Mucosa of descending colon (tissue), 3 donors: ENCODE measurements at regions not wholly inside any gene's neighbourhood (a gene's known extent, or its start where the extent isn't known, plus 50 kb on each side); places are given as distances from the start of the nearest gene placed in this dataset.
A peak's percentile ranks its signal among the peaks of the same experiment; 100 is the strongest.

Experiments used
- ATAC-seq: fragments of 200-7000 bp; cut with Tn5 transposase; one replicate; pipeline ENCODE4 v1.9.1; 2020; ENCODE audit warnings: mild to moderate bottlenecking, moderate library complexity
- DNase-seq, 3 donors: peaks; one replicate each; pipeline ENCODE4 v3.0.0-alpha.2; 2020
- H3K36me3 ChIP-seq: fragments of 200-600 bp; one replicate; pipeline ENCODE4 v1.8.0; 2021; ENCODE audit warnings: low read depth, mild to moderate bottlenecking
- H3K4me1 ChIP-seq: fragments of 200-600 bp; one replicate; pipeline ENCODE4 v1.8.0; 2021; ENCODE audit warnings: low read depth, mild to moderate bottlenecking
- H3K4me3 ChIP-seq: fragments of 200-600 bp; one replicate; pipeline ENCODE4 v1.8.0; 2021; ENCODE audit warnings: mild to moderate bottlenecking
- H3K9me3 ChIP-seq: fragments of 200-600 bp; one replicate; pipeline ENCODE4 v1.8.0; 2021; ENCODE audit warnings: mild to moderate bottlenecking
- CTCF ChIP-seq: fragments of 200-600 bp; IDR thresholded peaks from one replicate; pipeline ENCODE4 v1.8.0; 2022; ENCODE audit warnings: antibody characterized with exemption, mild to moderate bottlenecking
- intact Hi-C, 2 donors: fragments of 100-400 bp; cut with DNase I in 1 of 2; cut with micrococcal nuclease in 1 of 2; formaldehyde crosslinking; loops; one replicate each; pipeline versions ENCODE4 v1.11.0 to v1.11.1; 2022; cut with DNase I, micrococcal nuclease
- donor health status: DM: no; HTN: no; CAD: no; lungs with moderate emphysema.
- donor health status: DM: no; HTN: no; CAD: no.
- donor health status: DM: no; HTN: yes; CAD: no.

GRCh38 chr14:71372411-71372838, 465.2 kb downstream of the PCNX1 start:
- Histone ChIP-seq H3K4me3 (no peak overlapping the region), H3K9me3 (no peaks in the 10 kb centered on the region), H3K4me1 (peaks cover 17% of the 10 kb centered on the region), H3K36me3 (no peaks in the 10 kb centered on the region)
- intact Hi-C loops: no loop called here
- TF ChIP-seq CTCF: no peak
- ATAC-seq (peak; percentile 86), DNase-seq (no peak)

GRCh38 chr14:71373773-71374172, 466.5 kb downstream of the PCNX1 start:
- TF ChIP-seq CTCF: no peak
- intact Hi-C loops: no loop called here
- peaks cover 17% of the 10 kb centered on the region for H3K4me1 ChIP-seq

GRCh38 chr14:71374989-71375388, 467.7 kb downstream of the PCNX1 start:
- H3K4me1 ChIP-seq: peaks cover 17% of the 10 kb centered on the region
- H3K4me3 ChIP-seq: no peak overlapping the region
- intact Hi-C loops: no loop called here
- ATAC-seq: no peak
- H3K9me3 ChIP-seq: no peaks in the 10 kb centered on the region
- DNase-seq: no peak
- TF ChIP-seq CTCF: no peak
- no peaks in the 10 kb centered on the region for H3K36me3 ChIP-seq

More at GRCh38 chr14:71373773-71374172, 466.5 kb downstream of the PCNX1 start:
- Histone ChIP-seq H3K4me3 (no peak overlapping the region), H3K36me3 (no peaks in the 10 kb centered on the region), H3K9me3 (no peaks in the 10 kb centered on the region)
- no peak for ATAC-seq
- DNase-seq: no peak

- ATAC-seq (no peak), DNase-seq (no peak)
- H3K4me3 ChIP-seq: no peak overlapping the region
- no peaks in the 10 kb centered on the region for H3K36me3 ChIP-seq
- no peaks in the 10 kb centered on the region for H3K9me3 ChIP-seq
- H3K4me1 ChIP-seq: peaks cover 9% of the 10 kb centered on the region
- intact Hi-C loops: no loop called here
- no peak for TF ChIP-seq CTCF
Measured at GRCh38 chr14:71377099-71377498, 469.8 kb downstream of the PCNX1 start.

GRCh38 chr14:71380271-71380670, 473.0 kb downstream of the PCNX1 start:
- DNase-seq (no peak), ATAC-seq (no peak)
- Histone ChIP-seq H3K9me3 (no peaks in the 10 kb centered on the region), H3K36me3 (no peaks in the 10 kb centered on the region), H3K4me1 (peaks cover 14% of the 10 kb centered on the region), H3K4me3 (no peak overlapping the region)
- intact Hi-C loops: no loop called here
- TF ChIP-seq CTCF: no peak

GRCh38 chr14:71381814-71382213, 474.6 kb downstream of the PCNX1 start:
- no peak for TF ChIP-seq CTCF
- no peaks in the 10 kb centered on the region for H3K36me3 ChIP-seq
- intact Hi-C loops: no loop called here
- DNase-seq (no peak), ATAC-seq (no peak)
- H3K4me1 ChIP-seq: peaks cover 14% of the 10 kb centered on the region
- H3K9me3 ChIP-seq: no peaks in the 10 kb centered on the region
- no peak overlapping the region for H3K4me3 ChIP-seq
